NB4 (cell line): ENCODE measurements at regions not wholly inside any gene's neighbourhood (a gene's known extent, or its start where the extent isn't known, plus 50 kb on each side); places are given as distances from the start of the nearest gene placed in this dataset.

Source experiments
- DNase-seq: peaks from one replicate; pipeline ENCODE4 v3.0.0; 2010; ENCODE audit warnings: low read depth
- H3K4me3 ChIP-seq: one replicate; pipeline ENCODE4 v1.5.1; 2011; ENCODE audit warnings: mild to moderate bottlenecking, low read depth, low read length, moderate library complexity
- MYC ChIP-seq: IDR thresholded peaks from 2 replicates; pipeline ENCODE4 v1.6.1; 2011; ENCODE audit warnings: low read depth, low read length
- POLR2A ChIP-seq: IDR thresholded peaks from 2 replicates; pipeline ENCODE4 v1.6.1; 2011; ENCODE audit warnings: mild to moderate bottlenecking; ENCODE audit not compliant: insufficient read length; ENCODE audit errors: extremely low read depth
- TF ChIP-seq, protein P1 (sequence below): IDR thresholded peaks from 2 replicates; pipeline ENCODE4 v1.6.1; 2011; ENCODE audit warnings: low read depth, low read length
- TF ChIP-seq, protein P2 (sequence below): IDR thresholded peaks from one replicate; pipeline ENCODE4 v1.5.1; 2012; ENCODE audit warnings: low read depth, low read length

DNA sequence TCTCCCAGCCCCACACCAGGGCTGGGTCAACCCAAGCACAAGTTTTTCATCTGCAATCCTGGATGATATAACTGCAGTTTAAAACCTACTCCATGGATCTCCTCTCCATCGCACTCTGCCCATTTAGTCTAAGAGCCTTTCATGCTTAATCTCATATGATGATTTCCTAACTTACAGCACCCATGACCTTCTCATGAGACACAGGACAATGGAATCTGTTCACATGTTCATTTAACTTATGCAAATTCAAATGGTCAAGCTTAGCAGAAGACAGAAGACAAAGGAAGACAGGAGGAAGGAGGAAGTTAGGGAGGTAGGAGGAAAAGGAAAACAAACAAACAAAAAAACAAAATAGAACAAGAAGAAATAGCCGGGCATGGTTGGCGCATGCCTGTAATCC is 64.6 kb upstream of the PNMA1 start:
- no peak overlapping the region for H3K4me3 ChIP-seq
- TF ChIP-seq POLR2A (no peak), MYC (no peak)
- TF ChIP-seq, protein P1, sequence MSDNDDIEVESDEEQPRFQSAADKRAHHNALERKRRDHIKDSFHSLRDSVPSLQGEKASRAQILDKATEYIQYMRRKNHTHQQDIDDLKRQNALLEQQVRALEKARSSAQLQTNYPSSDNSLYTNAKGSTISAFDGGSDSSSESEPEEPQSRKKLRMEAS: no peak
- TF ChIP-seq, protein P2, sequence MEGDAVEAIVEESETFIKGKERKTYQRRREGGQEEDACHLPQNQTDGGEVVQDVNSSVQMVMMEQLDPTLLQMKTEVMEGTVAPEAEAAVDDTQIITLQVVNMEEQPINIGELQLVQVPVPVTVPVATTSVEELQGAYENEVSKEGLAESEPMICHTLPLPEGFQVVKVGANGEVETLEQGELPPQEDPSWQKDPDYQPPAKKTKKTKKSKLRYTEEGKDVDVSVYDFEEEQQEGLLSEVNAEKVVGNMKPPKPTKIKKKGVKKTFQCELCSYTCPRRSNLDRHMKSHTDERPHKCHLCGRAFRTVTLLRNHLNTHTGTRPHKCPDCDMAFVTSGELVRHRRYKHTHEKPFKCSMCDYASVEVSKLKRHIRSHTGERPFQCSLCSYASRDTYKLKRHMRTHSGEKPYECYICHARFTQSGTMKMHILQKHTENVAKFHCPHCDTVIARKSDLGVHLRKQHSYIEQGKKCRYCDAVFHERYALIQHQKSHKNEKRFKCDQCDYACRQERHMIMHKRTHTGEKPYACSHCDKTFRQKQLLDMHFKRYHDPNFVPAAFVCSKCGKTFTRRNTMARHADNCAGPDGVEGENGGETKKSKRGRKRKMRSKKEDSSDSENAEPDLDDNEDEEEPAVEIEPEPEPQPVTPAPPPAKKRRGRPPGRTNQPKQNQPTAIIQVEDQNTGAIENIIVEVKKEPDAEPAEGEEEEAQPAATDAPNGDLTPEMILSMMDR: no peak
- no peak for DNase-seq

DNA sequence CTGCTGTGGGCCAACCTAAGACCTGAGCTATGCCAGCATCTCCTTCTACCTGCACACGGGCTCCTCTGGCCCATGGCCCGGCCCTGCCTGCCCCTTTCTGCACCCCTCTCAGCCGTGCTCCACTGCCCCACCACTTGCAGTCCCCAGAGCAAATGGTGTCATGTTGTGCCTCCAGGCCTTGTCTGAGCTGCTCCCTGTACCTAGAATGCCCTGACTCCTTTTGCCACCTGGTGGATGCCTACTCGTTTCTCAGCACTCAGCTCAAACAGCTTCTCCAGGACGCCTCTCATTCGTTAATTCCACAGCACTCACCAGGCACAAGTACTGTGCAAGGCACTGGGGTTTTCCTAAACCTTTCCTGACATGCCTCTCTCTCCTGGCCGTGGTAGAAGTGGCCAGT is 63.2 kb upstream of the PNMA1 start:
- no peak overlapping the region for H3K4me3 ChIP-seq
- no peak for DNase-seq
- TF ChIP-seq, protein P2: no peak
- TF ChIP-seq MYC (no peak), POLR2A (no peak)
- TF ChIP-seq, protein P1: no peak

DNA sequence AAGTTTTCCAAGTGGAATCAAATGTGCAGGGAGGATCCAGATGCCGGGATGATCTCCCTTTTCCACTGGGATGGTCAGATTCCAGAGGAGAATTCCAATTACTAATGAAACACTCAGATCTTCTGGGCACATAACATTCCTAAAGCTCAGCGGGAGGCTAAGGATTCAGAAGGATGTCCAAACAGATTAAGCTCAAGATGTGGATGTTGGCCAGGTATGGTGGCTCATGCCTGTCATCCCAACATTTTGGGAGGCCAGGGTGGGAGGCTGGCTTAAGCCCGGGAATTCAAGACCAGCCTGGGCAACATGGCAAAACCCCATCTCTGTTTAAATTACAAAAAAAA is 62.0 kb upstream of the PNMA1 start:
- TF ChIP-seq POLR2A (no peak), MYC (no peak)
- TF ChIP-seq, protein P2: no peak
- no peak for DNase-seq
- no peak overlapping the region for H3K4me3 ChIP-seq

DNA sequence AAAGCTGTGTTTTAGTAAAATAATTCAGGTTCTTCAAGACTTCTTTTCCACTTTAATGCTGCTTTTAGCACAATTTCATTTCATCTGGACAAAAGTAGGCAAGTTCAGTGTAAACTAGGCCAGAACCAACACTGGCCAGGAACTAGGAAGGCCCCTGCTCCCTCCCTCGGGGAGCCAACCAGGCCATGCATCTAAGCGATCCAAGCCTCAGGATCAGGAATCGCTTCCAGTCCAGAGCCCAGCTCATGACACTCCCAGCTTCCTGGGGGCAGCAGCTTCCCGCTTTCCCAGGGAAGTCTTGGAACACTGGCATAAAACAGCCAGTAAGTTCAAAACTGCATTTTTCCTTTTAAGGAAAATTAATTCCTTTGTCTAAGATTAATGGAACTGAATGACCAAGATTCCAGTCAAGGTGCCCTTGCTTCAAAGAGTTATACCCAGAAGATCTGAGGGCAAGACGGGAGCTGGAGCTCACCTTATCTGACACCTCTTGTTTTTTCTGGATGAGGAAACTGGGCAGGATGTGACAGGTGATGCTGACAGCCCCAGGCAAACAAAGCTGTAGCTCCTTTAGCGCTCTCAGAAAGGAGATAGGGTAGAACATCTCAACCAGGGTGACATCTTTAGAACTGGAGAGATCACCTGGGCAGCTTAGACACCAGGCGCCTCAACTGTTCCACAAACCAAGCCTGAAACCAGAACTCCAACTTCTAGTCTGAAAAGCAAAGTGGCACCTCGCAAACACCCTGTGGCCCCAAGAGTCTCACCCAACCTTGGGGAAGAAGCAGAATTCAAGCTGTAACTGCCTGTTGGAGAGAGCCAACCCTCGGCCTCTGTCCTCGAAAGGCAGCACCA is 61.4 kb upstream of the PNMA1 start:
- H3K4me3 ChIP-seq: no peak overlapping the region
- no peak for DNase-seq
- TF ChIP-seq MYC (no peak), POLR2A (no peak)
- TF ChIP-seq, protein P1: no peak
- TF ChIP-seq, protein P2: no peak

DNA sequence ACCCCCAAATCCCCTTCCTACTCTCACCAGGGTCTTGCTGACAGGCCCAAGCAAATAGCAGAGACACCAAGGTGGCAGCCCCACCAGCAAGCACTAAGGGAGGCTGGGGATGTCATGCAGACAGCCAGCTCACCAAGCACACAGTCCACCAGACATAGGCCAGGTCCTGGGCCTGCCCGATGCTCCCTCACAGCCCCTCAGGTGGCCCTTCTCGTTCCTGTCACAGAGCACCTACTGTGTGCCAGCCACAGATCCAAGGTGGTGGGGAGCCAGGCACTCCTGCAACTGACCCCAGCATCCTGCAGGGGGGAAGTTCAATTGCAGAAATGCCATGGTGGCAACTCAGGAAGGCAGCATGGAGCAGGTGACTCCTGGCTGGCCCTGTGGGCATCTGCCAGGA is 60.5 kb upstream of the PNMA1 start:
- H3K4me3 ChIP-seq: no peak overlapping the region
- DNase-seq: no peak
- TF ChIP-seq MYC (no peak), POLR2A (no peak)
- TF ChIP-seq, protein P2: no peak
- TF ChIP-seq, protein P1: no peak

DNA sequence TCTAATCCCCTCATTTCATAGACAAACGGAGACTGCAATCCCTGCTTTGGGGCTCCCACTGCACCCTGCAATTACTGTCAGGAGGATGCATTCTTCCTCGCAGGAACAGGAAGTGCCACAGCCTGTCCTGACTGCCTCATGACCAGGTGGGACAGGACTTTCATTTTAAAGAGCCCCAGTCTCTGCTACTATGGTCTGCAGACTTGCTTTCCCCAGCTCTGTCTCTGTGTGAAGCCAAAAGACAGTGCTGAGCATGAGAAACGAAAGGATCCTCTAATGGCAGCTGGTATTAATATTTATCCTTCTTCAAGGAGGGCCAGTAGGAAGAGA is 60.0 kb upstream of the PNMA1 start:
- no peak for DNase-seq
- no peak for TF ChIP-seq POLR2A
- no peak for TF ChIP-seq MYC
- TF ChIP-seq, protein P2: no peak
- TF ChIP-seq, protein P1: no peak
- no peak overlapping the region for H3K4me3 ChIP-seq
